Chondrocyte (in vitro differentiated cells): ENCODE measurements at regions not wholly inside any gene's neighbourhood (a gene's known extent, or its start where the extent isn't known, plus 50 kb on each side); places are given as distances from the start of the nearest gene placed in this dataset.

Source experiments
- DNase-seq: peaks from one replicate; pipeline ENCODE4 v3.0.0; 2021; ENCODE audit warnings: mixed read lengths, low spot score
- H3K27ac Mint-ChIP-seq: one replicate; pipeline ENCODE4 v1.8.0; 2021; ENCODE audit warnings: mild to moderate bottlenecking, moderate library complexity, mixed read lengths; ENCODE audit not compliant: unreplicated experiment
- H3K27me3 Mint-ChIP-seq: 2 replicates; pipeline ENCODE4 v1.8.0; 2021; ENCODE audit warnings: low read depth, mixed read lengths
- H3K36me3 Mint-ChIP-seq: 2 replicates; pipeline ENCODE4 v1.8.0; 2021; ENCODE audit warnings: low read depth, mixed read lengths
- H3K4me1 Mint-ChIP-seq: 2 replicates; pipeline ENCODE4 v1.8.0; 2021; ENCODE audit warnings: low read depth, mild to moderate bottlenecking, mixed read lengths
- H3K4me3 Mint-ChIP-seq: one replicate; pipeline ENCODE4 v1.8.0; 2021; ENCODE audit warnings: mild to moderate bottlenecking, moderate library complexity, mixed read lengths; ENCODE audit not compliant: unreplicated experiment
- H3K9me3 Mint-ChIP-seq: 2 replicates; pipeline ENCODE4 v1.8.0; 2021; ENCODE audit warnings: low read depth, mixed read lengths
- TF ChIP-seq, protein P1 (sequence below): fragments of 200-600 bp; sonication (generic); IDR thresholded peaks from 2 replicates; pipeline ENCODE4 v1.5.0; 2021; ENCODE audit warnings: antibody characterized with exemption, mild to moderate bottlenecking, moderate library complexity

DNA sequence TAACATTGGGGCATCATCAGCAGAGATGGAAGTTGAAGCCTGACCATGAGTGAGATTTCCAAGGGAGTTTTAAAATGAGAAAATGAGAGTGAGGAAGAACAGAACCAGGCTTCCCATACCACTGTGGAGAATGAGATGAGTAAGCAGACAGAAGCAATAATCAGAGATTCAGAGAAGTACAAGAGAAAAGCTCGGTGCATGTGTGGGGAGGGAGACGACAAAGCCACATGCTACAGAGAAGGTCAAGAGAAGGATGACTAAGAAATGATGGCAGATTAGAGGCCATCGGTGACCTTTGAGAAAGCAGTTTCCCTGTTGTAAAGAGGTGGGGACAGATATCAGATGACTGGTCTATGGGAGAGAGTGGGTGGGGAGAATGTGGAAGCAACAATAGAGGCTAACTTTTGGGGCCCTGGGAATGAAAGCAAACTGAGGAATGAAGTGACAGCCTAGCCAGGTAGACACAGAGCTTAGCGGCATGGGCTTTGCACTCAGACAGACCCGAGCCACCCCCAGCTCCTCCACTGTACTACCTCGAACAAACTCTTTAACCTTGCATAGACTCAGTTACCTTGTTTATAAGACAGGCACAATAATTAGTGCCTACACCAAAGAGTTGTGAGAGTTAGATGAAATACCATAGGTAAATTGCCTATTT, 207.7 kb downstream of the PIK3R1 start:
- H3K27me3 Mint-ChIP-seq, result no peaks in the 10 kb centered on the region
- no peaks in the 10 kb centered on the region for H3K9me3 Mint-ChIP-seq
- H3K4me3 Mint-ChIP-seq, result no peak overlapping the region
- H3K27ac Mint-ChIP-seq, result no peak overlapping the region
- DNase-seq, result no peak
- H3K4me1 Mint-ChIP-seq, result peaks cover 31% of the 10 kb centered on the region
- H3K36me3 Mint-ChIP-seq, result peaks cover 2% of the 10 kb centered on the region
- TF ChIP-seq, protein P1, sequence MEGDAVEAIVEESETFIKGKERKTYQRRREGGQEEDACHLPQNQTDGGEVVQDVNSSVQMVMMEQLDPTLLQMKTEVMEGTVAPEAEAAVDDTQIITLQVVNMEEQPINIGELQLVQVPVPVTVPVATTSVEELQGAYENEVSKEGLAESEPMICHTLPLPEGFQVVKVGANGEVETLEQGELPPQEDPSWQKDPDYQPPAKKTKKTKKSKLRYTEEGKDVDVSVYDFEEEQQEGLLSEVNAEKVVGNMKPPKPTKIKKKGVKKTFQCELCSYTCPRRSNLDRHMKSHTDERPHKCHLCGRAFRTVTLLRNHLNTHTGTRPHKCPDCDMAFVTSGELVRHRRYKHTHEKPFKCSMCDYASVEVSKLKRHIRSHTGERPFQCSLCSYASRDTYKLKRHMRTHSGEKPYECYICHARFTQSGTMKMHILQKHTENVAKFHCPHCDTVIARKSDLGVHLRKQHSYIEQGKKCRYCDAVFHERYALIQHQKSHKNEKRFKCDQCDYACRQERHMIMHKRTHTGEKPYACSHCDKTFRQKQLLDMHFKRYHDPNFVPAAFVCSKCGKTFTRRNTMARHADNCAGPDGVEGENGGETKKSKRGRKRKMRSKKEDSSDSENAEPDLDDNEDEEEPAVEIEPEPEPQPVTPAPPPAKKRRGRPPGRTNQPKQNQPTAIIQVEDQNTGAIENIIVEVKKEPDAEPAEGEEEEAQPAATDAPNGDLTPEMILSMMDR, result no peak

DNA sequence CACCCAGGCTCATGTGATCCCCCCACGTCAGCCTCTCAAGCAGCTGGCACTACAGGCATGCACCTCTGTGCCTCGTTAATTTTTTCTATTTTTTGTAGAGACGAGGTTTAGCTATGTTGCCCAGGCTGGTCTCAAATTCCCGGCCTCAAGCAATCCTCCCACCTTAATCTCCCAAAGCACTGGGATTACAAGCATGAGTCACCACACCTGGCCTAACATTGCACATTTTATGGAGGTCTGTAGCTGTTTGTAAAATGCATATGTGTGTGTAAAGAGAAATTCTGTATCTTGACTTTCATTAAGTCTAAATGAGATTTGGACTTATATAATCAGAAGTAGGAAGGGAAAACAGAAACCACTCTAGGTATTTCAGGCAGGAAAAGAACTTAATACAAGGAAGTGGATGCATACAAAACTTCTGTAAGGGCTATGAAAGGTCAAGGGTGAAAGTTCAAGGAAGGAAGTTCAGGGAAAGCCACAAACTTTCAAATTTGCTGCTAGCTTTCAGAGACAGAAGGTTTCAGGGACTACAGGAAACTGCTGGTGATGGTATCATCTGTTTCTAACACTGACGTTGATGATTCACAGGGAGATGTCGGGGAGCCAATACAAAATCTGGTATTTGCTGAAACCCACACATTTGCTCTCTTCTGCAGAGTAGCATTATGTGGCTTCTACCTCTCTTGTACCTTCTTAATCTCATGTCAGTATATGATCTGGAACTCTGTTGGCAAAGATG, 209.4 kb downstream of the PIK3R1 start:
- TF ChIP-seq, protein P1, result no peak
- Mint-ChIP-seq H3K9me3 (no peaks in the 10 kb centered on the region), H3K36me3 (peaks cover 2% of the 10 kb centered on the region), H3K27ac (no peak overlapping the region), H3K4me3 (no peak overlapping the region), H3K27me3 (no peaks in the 10 kb centered on the region), H3K4me1 (peaks cover 19% of the 10 kb centered on the region)
- no peak for DNase-seq

DNA sequence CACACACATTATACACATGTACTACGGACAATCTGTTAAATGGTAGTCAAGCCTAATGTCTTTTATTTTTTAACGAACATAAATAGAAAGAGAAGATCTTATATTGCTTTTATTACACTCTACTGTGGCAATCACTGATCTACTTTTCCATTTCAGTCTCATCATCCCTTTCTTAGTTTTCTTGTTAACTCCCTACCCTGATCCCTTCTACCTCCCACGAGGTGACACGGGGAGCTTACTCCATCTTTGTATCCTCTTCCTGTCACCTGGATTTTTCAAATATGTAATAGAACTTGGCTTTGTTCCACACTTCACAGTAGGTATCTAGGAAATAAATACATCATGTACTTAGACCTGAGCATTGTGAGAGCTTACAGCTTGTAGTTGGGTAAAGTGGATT, 211.0 kb downstream of the PIK3R1 start:
- H3K27me3 Mint-ChIP-seq, result no peaks in the 10 kb centered on the region
- H3K4me3 Mint-ChIP-seq, result no peak overlapping the region
- TF ChIP-seq, protein P1, result no peak
- H3K9me3 Mint-ChIP-seq, result no peaks in the 10 kb centered on the region
- no peak overlapping the region for H3K27ac Mint-ChIP-seq
- DNase-seq, result no peak
- peaks cover 12% of the 10 kb centered on the region for H3K4me1 Mint-ChIP-seq
- peaks cover 2% of the 10 kb centered on the region for H3K36me3 Mint-ChIP-seq

DNA sequence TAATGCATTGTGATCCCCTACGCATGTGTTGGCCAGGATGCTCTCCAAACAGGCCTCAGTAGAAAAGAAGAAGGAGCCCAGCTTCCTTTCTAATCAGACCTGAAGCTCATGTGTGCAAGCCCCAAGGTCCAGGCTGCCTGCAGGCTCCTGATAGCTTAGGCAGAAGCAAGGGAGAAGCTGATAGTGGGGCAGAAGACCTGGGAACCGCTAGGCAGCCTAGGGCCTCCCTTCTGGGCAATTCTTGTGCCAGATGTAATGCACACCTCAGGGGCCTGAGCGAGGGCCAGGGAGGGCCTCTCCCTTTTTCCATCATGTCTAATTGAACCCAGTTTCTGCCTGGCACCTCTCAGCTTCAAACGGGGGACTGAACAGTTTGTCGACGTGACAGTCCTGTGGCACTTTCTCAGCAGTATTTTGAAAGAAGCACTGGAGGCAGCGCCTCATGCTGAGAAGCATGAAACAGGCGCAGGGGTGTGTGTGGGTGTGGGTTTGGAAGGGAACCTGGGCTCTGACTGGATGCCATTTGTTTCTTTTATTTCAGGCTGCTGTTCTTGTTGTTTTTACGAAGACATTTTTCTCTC, 212.8 kb downstream of the PIK3R1 start:
- no peak overlapping the region for H3K27ac Mint-ChIP-seq

DNA sequence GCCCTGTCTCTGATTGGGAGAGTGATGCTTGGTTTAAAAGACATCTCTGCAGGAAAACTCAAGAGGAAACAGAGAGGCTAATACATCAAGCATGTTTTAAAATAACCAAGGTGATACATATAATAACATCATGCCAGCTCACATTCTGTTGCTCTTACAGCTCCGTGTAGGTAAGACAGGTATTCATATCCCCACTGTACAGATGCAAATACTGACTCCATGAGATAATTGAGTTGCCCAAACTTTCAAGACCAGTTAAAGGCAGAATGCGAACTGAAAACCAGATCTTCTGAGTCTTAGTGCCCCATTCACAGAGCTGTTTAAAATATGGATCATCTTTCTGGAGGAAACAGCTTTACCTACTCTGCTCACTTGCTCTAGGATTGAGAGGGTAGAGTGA, 214.0 kb downstream of the PIK3R1 start:
- no peak for DNase-seq

More for the DNA sequence above, 212.8 kb downstream of the PIK3R1 start:
- Mint-ChIP-seq H3K4me3 (no peak overlapping the region), H3K36me3 (no peaks in the 10 kb centered on the region), H3K9me3 (no peaks in the 10 kb centered on the region), H3K27me3 (no peaks in the 10 kb centered on the region), H3K4me1 (peaks cover 21% of the 10 kb centered on the region)
- TF ChIP-seq, protein P1, result no peak
- DNase-seq, result no peak

More for the DNA sequence above, 214.0 kb downstream of the PIK3R1 start:
- no peaks in the 10 kb centered on the region for H3K27me3 Mint-ChIP-seq
- H3K36me3 Mint-ChIP-seq, result peaks cover 4% of the 10 kb centered on the region
- H3K27ac Mint-ChIP-seq, result no peak overlapping the region
- H3K9me3 Mint-ChIP-seq, result peaks cover 4% of the 10 kb centered on the region
- TF ChIP-seq, protein P1, result no peak
- H3K4me1 Mint-ChIP-seq, result peaks cover 33% of the 10 kb centered on the region
- H3K4me3 Mint-ChIP-seq, result no peak overlapping the region
